ENCODE measurements at regions not wholly inside any gene's neighbourhood (a gene's known extent, or its start where the extent isn't known, plus 50 kb on each side); places are given as distances from the start of the nearest gene placed in this dataset.

DNA sequence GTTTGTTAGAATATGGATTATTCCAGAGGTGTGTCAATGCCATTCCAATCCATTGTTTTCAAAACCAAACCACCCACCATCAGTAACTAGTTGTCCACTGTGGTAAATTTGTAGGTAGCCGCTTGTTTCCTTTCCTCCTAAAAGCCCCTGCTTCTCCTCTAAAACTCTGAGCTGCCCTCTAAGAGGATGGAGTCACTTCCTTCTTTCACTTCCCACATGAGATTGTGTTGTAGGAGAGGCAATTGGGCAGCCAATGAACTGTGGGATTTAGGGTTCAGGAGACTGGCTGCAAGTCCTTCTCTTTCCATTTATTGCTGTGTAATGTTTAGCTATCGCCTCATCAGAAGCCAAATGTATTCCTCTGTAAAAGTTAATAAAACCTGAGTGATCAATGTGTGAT lies 49.9 kb upstream of the RFXAP start:
- H3K79me2 ChIP-seq (ENCODE audit: control insufficient read depth in 1 of 2, insufficient read depth in 2 of 2, low read length in 2 of 2), result no peaks in the 10 kb centered on the region
- H2BK20ac ChIP-seq (ENCODE audit: low read length), result no peak overlapping the region
- no peak overlapping the region for H3K4me3 ChIP-seq (ENCODE audit: extremely low read depth in 1 of 4, insufficient read depth in 2 of 4, low read depth in 3 of 4, low read length in 4 of 4)
- no peak overlapping the region for H4K5ac ChIP-seq (ENCODE audit: insufficient read length, low read depth, low read length)
- no peak overlapping the region for H2BK120ac ChIP-seq (replicated peaks; ENCODE audit: low read depth, low read length)
- 87% methylated on average over 2 of the region's 2 CpGs; no CpG with 5 or more reads in 1 of the 2 experiments for WGBS, 2 experiments (ENCODE audit: extremely low coverage in 1 of 2, insufficient coverage in 1 of 2, insufficient read length in 1 of 2, insufficient replicate concordance in 2 of 2, low coverage in 1 of 2, low lambda C conversion rate in 2 of 2, missing lambda C conversion rate in 1 of 2)
- H3K4me2 ChIP-seq (ENCODE audit: insufficient read depth in 1 of 2, low read depth in 2 of 2, low read length in 2 of 2), result no peak overlapping the region
- FAIRE-seq (no peak), DNase-seq (ENCODE audit: low read depth in 1 of 2, low spot score in 2 of 2) (no peak)
- no peak overlapping the region for H2BK12ac ChIP-seq (ENCODE audit: low read depth, low read length)
- H2AFZ ChIP-seq (ENCODE audit: low read length), result no peak overlapping the region
- TF ChIP-seq TAF1 (IDR thresholded peaks at IDR 0.05; ENCODE audit: low read depth, low read length) (no peak), CREB1 (IDR thresholded peaks at IDR 0.05) (no peak), NRF1 (IDR thresholded peaks at IDR 0.05; ENCODE audit: low read depth, low read length) (no peak), TBP (IDR thresholded peaks at IDR 0.05; ENCODE audit: low read depth, low read length) (no peak), POLR2A (IDR thresholded peaks at IDR 0.05; ENCODE audit: control extremely low read depth in 1 of 2, low read depth in 2 of 2, low read length in 2 of 2) (no peak), TCF12 (IDR thresholded peaks at IDR 0.05; ENCODE audit: low read depth, low read length) (no peak), GTF2F1 (IDR thresholded peaks at IDR 0.05; ENCODE audit: borderline replicate concordance, low read depth, low read length) (no peak), CHD2 (IDR thresholded peaks at IDR 0.05; ENCODE audit: low read length) (no peak), CEBPB (IDR thresholded peaks at IDR 0.05; ENCODE audit: low read depth, low read length) (no peak), FOSL1 (IDR thresholded peaks at IDR 0.05; ENCODE audit: insufficient read depth, low read depth, low read length) (no peak), NANOG (IDR thresholded peaks at IDR 0.05; ENCODE audit: insufficient read depth, low read depth, low read length, poor library complexity, severe bottlenecking) (no peak), JUND (IDR thresholded peaks at IDR 0.05; ENCODE audit: low read length) (no peak), MAFK (IDR thresholded peaks at IDR 0.05; ENCODE audit: low read depth, low read length) (no peak)
- no peak overlapping the region for H4K8ac ChIP-seq (ENCODE audit: extremely low read depth, insufficient read depth, low read length)
- POLR2A ChIA-PET (ENCODE audit: partially characterized antibody), result no interaction called here
- peaks cover 0 to 3% of the 10 kb centered on the region in 2 experiments; a peak in 1 of 4 replicates for H3K9me3 ChIP-seq (ENCODE audit: insufficient read depth in 2 of 2, low read depth in 1 of 2, low read length in 1 of 2)
- no peak overlapping the region for H4K91ac ChIP-seq (replicated peaks; ENCODE audit: insufficient read length, low read length)
- H2BK5ac ChIP-seq (ENCODE audit: low read depth, low read length), result no peak overlapping the region
- no peaks in the 10 kb centered on the region for H3K79me1 ChIP-seq (ENCODE audit: low read depth, low read length)
- H2AK5ac ChIP-seq (ENCODE audit: low read depth, low read length), result no peak overlapping the region
- H3K4me1 ChIP-seq (replicated peaks in 1 of 4; ENCODE audit: control insufficient read depth in 3 of 4, insufficient read depth in 4 of 4, low read length in 3 of 4), result peaks cover 0 to 8% (median 0%) of the 10 kb centered on the region in 4 experiments; a peak in 1 of 7 replicates
- H3K23me2 ChIP-seq (ENCODE audit: low read depth, low read length), result no peaks in the 10 kb centered on the region
- H3K23ac ChIP-seq (ENCODE audit: insufficient read length), result no peak overlapping the region
- no peak overlapping the region for H2BK15ac ChIP-seq (ENCODE audit: low read length)
- H3K56ac ChIP-seq (replicated peaks; ENCODE audit: insufficient read length, low read depth, low read length), result no peak overlapping the region
- H3K36me3 ChIP-seq (ENCODE audit: control insufficient read depth in 2 of 4, insufficient read depth in 4 of 4, low read length in 3 of 4), result no peaks in the 10 kb centered on the region
- H4K20me1 ChIP-seq (replicated peaks in 1 of 2; ENCODE audit: control insufficient read depth in 1 of 2, insufficient read depth in 2 of 2, low read length in 2 of 2), result no peaks in the 10 kb centered on the region
- H3K27ac ChIP-seq (ENCODE audit: low read depth, low read length), result no peak overlapping the region
- H3K9ac ChIP-seq (replicated peaks in 1 of 4; ENCODE audit: extremely low read depth in 1 of 4, low read depth in 3 of 4, low read length in 3 of 4), result no peak overlapping the region
- CTCF ChIA-PET (ENCODE audit: partially characterized antibody), result interaction anchor here (2.2 kb wide), 1 partner anchor 46 kb away, joined by 7 read pairs; no protein-coding TSS in a partner anchor
- no peak overlapping the region for H3K14ac ChIP-seq (ENCODE audit: insufficient read length)
- H3K4ac ChIP-seq (replicated peaks; ENCODE audit: insufficient read length, low read depth, low read length), result no peak overlapping the region
- H3K27me3 ChIP-seq (replicated peaks in 1 of 4; ENCODE audit: control insufficient read depth in 3 of 4, extremely low read depth in 1 of 4, insufficient read depth in 3 of 4, low read length in 3 of 4), result no peaks in the 10 kb centered on the region
- no peak overlapping the region for H3K18ac ChIP-seq (ENCODE audit: extremely low read depth, low read length)

Measured in H1 (cell line).